HepG2 (cell line): ENCODE measurements at regions not wholly inside any gene's neighbourhood (a gene's known extent, or its start where the extent isn't known, plus 50 kb on each side); places are given as distances from the start of the nearest gene placed in this dataset.

Experiments used
- ATAC-seq: fragments of 200-7000 bp; cut with Tn5 transposase; 3 replicates; pipeline ENCODE4 v1.9.1; 2020; ENCODE audit warnings: mild to moderate bottlenecking, moderate library complexity
- BruUV-seq: library from RNA; stranded (reverse); fragments of 400-500 nt; replicated peaks from 2 replicates; lab custom pipeline; 2021; lab: Mats Ljungman, UMichigan
- CTCF ChIA-PET: fragments of 300-600 bp; formaldehyde crosslinking; extraction: SDS; loops from one replicate; lab custom pipeline; 2021; ENCODE audit warnings: low total read pairs, inconsistent platforms, low intra/inter-chr PET ratio; lab: Yijun Ruan, JAX
- POLR2A ChIA-PET: fragments of 350-600 bp; sonication (Branson Sonifier 250); formaldehyde crosslinking; loops from one replicate; lab custom pipeline; 2020; ENCODE audit warnings: antibody characterized with exemption, inconsistent platforms; lab: Yijun Ruan, JAX
- DNase-seq: peaks from one replicate; pipeline ENCODE4 v3.0.0-alpha.2; 2015; ENCODE audit warnings: low spot score
- FAIRE-seq: peaks from 3 replicates; lab custom pipeline; 2011; peaks lifted over from hg19 to GRCh38; lab: Jason Lieb, UNC
- H2AFZ ChIP-seq: one replicate; pipeline ENCODE4 v1.6.1; 2011; ENCODE audit warnings: low read length, inconsistent platforms
- H3K27ac ChIP-seq: fragments of 300-600 bp; 3 replicates; pipeline ENCODE4 v1.8.0; 2011; ENCODE audit warnings: mixed run types, mild to moderate bottlenecking, mixed read lengths, low read length, inconsistent platforms; ENCODE audit not compliant: insufficient read depth; ENCODE audit errors: extremely low read length
- H3K27me3 ChIP-seq, 2 experiments: fragments of 200-600 bp in 1 of 2; 2 replicates in 1 of 2; 3 replicates in 1 of 2; pipeline versions ENCODE4 v1.6.0 to v1.8.0; 2011; ENCODE audit warnings: low read length in 2 of 2, mild to moderate bottlenecking in 2 of 2, moderate library complexity in 2 of 2, inconsistent platforms in 1 of 2; ENCODE audit not compliant: insufficient read depth in 2 of 2, control insufficient read depth in 1 of 2
- H3K36me3 ChIP-seq, 2 experiments: fragments of 200-600 bp in 1 of 2; replicated peaks in 1 of 2; 2 replicates in 1 of 2; 3 replicates in 1 of 2; pipeline versions ENCODE4 v1.5.1 to v1.8.0; 2011; ENCODE audit warnings: low read length in 2 of 2, inconsistent platforms in 1 of 2; ENCODE audit not compliant: insufficient read depth in 2 of 2, control insufficient read depth in 1 of 2
- H3K4me1 ChIP-seq: 2 replicates; pipeline ENCODE4 v1.5.1; 2012; ENCODE audit warnings: low read length, inconsistent platforms; ENCODE audit not compliant: insufficient read depth
- H3K4me2 ChIP-seq: 2 replicates; pipeline ENCODE4 v1.6.0; 2011; ENCODE audit warnings: low read depth, low read length, inconsistent platforms
- H3K4me3 ChIP-seq, 3 experiments: fragments of 200-600 bp in 1 of 3; sonication (generic), shearing (Covaris generic) in 1 of 3; replicated peaks in 1 of 3; 2 replicates each; pipeline ENCODE4 v1.5.1; 2011 to 2016; ENCODE audit warnings: low read length in 3 of 3, inconsistent platforms in 2 of 3, low read depth in 2 of 3, mild to moderate bottlenecking in 2 of 3, control low read depth in 1 of 3, mixed read lengths in 1 of 3; ENCODE audit not compliant: insufficient read depth in 1 of 3
- H3K79me2 ChIP-seq: one replicate; pipeline ENCODE4 v1.6.1; 2011; ENCODE audit warnings: low read length, inconsistent platforms; ENCODE audit not compliant: insufficient read depth
- H3K9ac ChIP-seq: 2 replicates; pipeline ENCODE4 v1.6.0; 2011; ENCODE audit warnings: mild to moderate bottlenecking, low read depth, low read length, inconsistent platforms; ENCODE audit not compliant: insufficient read depth
- H3K9me3 ChIP-seq: 2 replicates; pipeline ENCODE4 v1.5.1; 2012; ENCODE audit warnings: mild to moderate bottlenecking, low read length
- H4K20me1 ChIP-seq: 2 replicates; pipeline ENCODE4 v1.6.0; 2011; ENCODE audit warnings: inconsistent platforms, mild to moderate bottlenecking, low read length, moderate library complexity; ENCODE audit not compliant: insufficient read depth
- FOXJ3 ChIP-seq: sonication (generic); formaldehyde crosslinking; IDR thresholded peaks from 2 replicates; pipeline ENCODE4 v1.4.0; 2020; ENCODE audit warnings: missing genetic modification reagents, mild to moderate bottlenecking, borderline replicate concordance
- GPBP1L1 ChIP-seq: sonication (generic); formaldehyde crosslinking; IDR thresholded peaks from 2 replicates; pipeline ENCODE4 v1.5.0; 2020; ENCODE audit warnings: mild to moderate bottlenecking, missing genetic modification reagents
- HDAC6 ChIP-seq: fragments of 200-600 bp; sonication (generic); IDR thresholded peaks from 2 replicates; pipeline ENCODE4 v1.7.0; 2017; ENCODE audit warnings: mild to moderate bottlenecking, antibody characterized with exemption, low read length, low read depth
- MBNL3 ChIP-seq: fragments of 250-450 bp; sonication (Bioruptor Pico); conservative IDR thresholded peaks from 2 replicates; pipeline ENCODE4 v1.8.0; 2022; ENCODE audit warnings: mild to moderate bottlenecking, inconsistent platforms
- PRDM4 ChIP-seq: sonication (generic); formaldehyde crosslinking; IDR thresholded peaks from 2 replicates; pipeline ENCODE4 v1.9.0; 2021; ENCODE audit warnings: missing genetic modification reagents, borderline replicate concordance
- RORA ChIP-seq: sonication (generic); formaldehyde crosslinking; IDR thresholded peaks from 2 replicates; pipeline ENCODE4 v1.5.0; 2020; ENCODE audit warnings: mild to moderate bottlenecking, missing genetic modification reagents, moderate library complexity
- TERF1 ChIP-seq: sonication (generic); formaldehyde crosslinking; IDR thresholded peaks from 2 replicates; pipeline ENCODE4 v1.8.0; 2022; ENCODE audit warnings: mild to moderate bottlenecking, missing genetic modification reagents, moderate library complexity
- TFDP2 ChIP-seq: sonication (generic); formaldehyde crosslinking; IDR thresholded peaks from 2 replicates; pipeline ENCODE4 v1.4.0; 2020; ENCODE audit warnings: missing genetic modification reagents
- ZBTB46 ChIP-seq: sonication (generic); formaldehyde crosslinking; IDR thresholded peaks from 2 replicates; pipeline ENCODE4 v1.4.0; 2020; ENCODE audit warnings: mild to moderate bottlenecking, missing genetic modification reagents, borderline replicate concordance
- ZMYM3 ChIP-seq: sonication (generic); formaldehyde crosslinking; IDR thresholded peaks from 2 replicates; pipeline ENCODE4 v1.5.1; 2020; ENCODE audit warnings: mild to moderate bottlenecking, missing genetic modification reagents
- ZNF138 ChIP-seq: sonication (generic); formaldehyde crosslinking; IDR thresholded peaks from 2 replicates; pipeline ENCODE4 v1.5.0; 2020; ENCODE audit warnings: mild to moderate bottlenecking, low read depth, missing genetic modification reagents
- ZNF264 ChIP-seq: sonication (generic); formaldehyde crosslinking; IDR thresholded peaks from 2 replicates; pipeline ENCODE4 v1.4.0; 2020; ENCODE audit warnings: missing genetic modification reagents
- ZNF430 ChIP-seq: sonication (generic); formaldehyde crosslinking; IDR thresholded peaks from 2 replicates; pipeline ENCODE4 v1.9.0; 2021; ENCODE audit warnings: mild to moderate bottlenecking, missing genetic modification reagents
- ZNF432 ChIP-seq: sonication (generic); formaldehyde crosslinking; IDR thresholded peaks from 2 replicates; pipeline ENCODE4 v1.5.0; 2020; ENCODE audit warnings: missing genetic modification reagents, mild to moderate bottlenecking, borderline replicate concordance
- ZNF629 ChIP-seq: sonication (generic); formaldehyde crosslinking; conservative IDR thresholded peaks from 2 replicates; pipeline ENCODE4 v1.5.0; 2020; ENCODE audit warnings: missing genetic modification reagents
- ZSCAN5A ChIP-seq: sonication (generic); formaldehyde crosslinking; IDR thresholded peaks from 2 replicates; pipeline ENCODE4 v1.8.0; 2022; ENCODE audit warnings: mild to moderate bottlenecking, missing genetic modification reagents, borderline replicate concordance
- WGBS: methylation state at CpG from one replicate; pipeline ENCODE4 v1.1.6; 2017; ENCODE audit warnings: low lambda C conversion rate; 5-methylcytosine and 5-hydroxymethylcytosine counted together
- in situ Hi-C: cut with HindIII; loops from 2 replicates; pipeline ENCODE4 v1.10.0; 2017; ENCODE audit warnings: low pct_unique_long_range_greater_than_20kb; ENCODE audit not compliant: extremely low pct_ligation_motif_present
- intact Hi-C: fragments of 100-400 bp; cut with micrococcal nuclease; formaldehyde crosslinking; loops from one replicate; pipeline ENCODE4 v1.10.0; 2022; ENCODE audit not compliant: unreplicated experiment

- H3K9ac ChIP-seq = no peak overlapping the region
- ATAC-seq (no peak), FAIRE-seq (no peak), DNase-seq (no peak)
- in situ Hi-C loops (no loop called here), intact Hi-C loops (no loop called here)
- no peak overlapping the region for H3K4me2 ChIP-seq
- peaks cover 3% of the 10 kb centered on the region; the same call in 1 of the 2 replicates for H3K9me3 ChIP-seq
- H3K36me3 ChIP-seq = no peaks in the 10 kb centered on the region
- TF ChIP-seq GPBP1L1 (CRISPR knock-in tag) = no peak
- no peak for TF ChIP-seq ZMYM3 (CRISPR knock-in tag)
- TF ChIP-seq TERF1 (CRISPR knock-in tag) = no peak
- no peak for TF ChIP-seq TFDP2 (CRISPR knock-in tag)
- TF ChIP-seq ZNF629 (CRISPR knock-in tag) = no peak
- no peak for TF ChIP-seq ZNF430 (CRISPR knock-in tag)
- TF ChIP-seq RORA (CRISPR knock-in tag) = no peak
- TF ChIP-seq ZSCAN5A = no peak
- no peak for TF ChIP-seq ZBTB46 (CRISPR knock-in tag)
- no peak for TF ChIP-seq PRDM4 (CRISPR knock-in tag)
- no peak for TF ChIP-seq MBNL3 (CRISPR knock-in tag)
- no peak for TF ChIP-seq ZNF432 (CRISPR knock-in tag)
- TF ChIP-seq FOXJ3 (CRISPR knock-in tag) = no peak
- no peak for TF ChIP-seq HDAC6
- TF ChIP-seq ZNF138 (CRISPR knock-in tag) = no peak
- no peak for TF ChIP-seq ZNF264
- H3K79me2 ChIP-seq = no peaks in the 10 kb centered on the region
- POLR2A ChIA-PET = no interaction called here
- no peaks in the 10 kb centered on the region; a peak in 1 of 5 replicates for H3K27me3 ChIP-seq
- no TSS peak for BruUV-seq
- no peak overlapping the region for H3K27ac ChIP-seq
- 5% methylated on average over 1 of the region's 1 CpG for WGBS
- no peak overlapping the region for H2AFZ ChIP-seq
- no peaks in the 10 kb centered on the region for H3K4me1 ChIP-seq
- no peak overlapping the region for H3K4me3 ChIP-seq
- no peaks in the 10 kb centered on the region for H4K20me1 ChIP-seq
- CTCF ChIA-PET = no interaction called here
These were observed 468.5 kb upstream of the MGAT4C start for GRCh38 chr12:86724716-86725115.
